Endodermal cell (in vitro differentiated cells): ENCODE measurements at regions not wholly inside any gene's neighbourhood (a gene's known extent, or its start where the extent isn't known, plus 50 kb on each side); places are given as distances from the start of the nearest gene placed in this dataset.

Experiments used
- DNase-seq: peaks from one replicate; pipeline ENCODE4 v3.0.0-alpha.2; 2017
- H3K27ac ChIP-seq: 2 replicates; pipeline ENCODE4 v1.5.1; 2013; ENCODE audit warnings: mild to moderate bottlenecking, low read depth, low read length, moderate library complexity
- H3K27me3 ChIP-seq: 2 replicates; pipeline ENCODE4 v1.6.1; 2013; ENCODE audit warnings: mild to moderate bottlenecking, low read length, moderate library complexity; ENCODE audit not compliant: insufficient read depth, control insufficient read depth, poor library complexity, severe bottlenecking
- H3K36me3 ChIP-seq: 2 replicates; pipeline ENCODE4 v1.7.0; 2013; ENCODE audit warnings: mild to moderate bottlenecking, low read length, moderate library complexity; ENCODE audit not compliant: control insufficient read depth, insufficient read depth
- H3K4me1 ChIP-seq: one replicate; pipeline ENCODE4 v1.7.0; 2013; ENCODE audit warnings: low read length; ENCODE audit not compliant: control insufficient read depth, insufficient read depth
- H3K4me3 ChIP-seq: 2 replicates; pipeline ENCODE4 v1.5.1; 2013; ENCODE audit warnings: mild to moderate bottlenecking, low read length, moderate library complexity
- H3K9ac ChIP-seq: 2 replicates; pipeline ENCODE4 v1.6.1; 2013; ENCODE audit warnings: mild to moderate bottlenecking, low read length, moderate library complexity; ENCODE audit not compliant: poor library complexity, severe bottlenecking; ENCODE audit errors: extremely low read depth
- H3K9me3 ChIP-seq: 2 replicates; pipeline ENCODE4 v1.6.1; 2013; ENCODE audit warnings: mild to moderate bottlenecking, low read length, moderate library complexity; ENCODE audit not compliant: control insufficient read depth
- H3K27ac Mint-ChIP-seq: 2 replicates; pipeline ENCODE4 v1.8.0; 2020; ENCODE audit warnings: mixed read lengths
- H3K27me3 Mint-ChIP-seq: 2 replicates; pipeline ENCODE4 v1.8.0; 2021; ENCODE audit warnings: mild to moderate bottlenecking, mixed read lengths; ENCODE audit not compliant: insufficient read depth
- H3K36me3 Mint-ChIP-seq: 2 replicates; pipeline ENCODE4 v1.8.0; 2020; ENCODE audit warnings: low read depth, mixed read lengths
- H3K4me1 Mint-ChIP-seq: 2 replicates; pipeline ENCODE4 v1.8.0; 2020; ENCODE audit warnings: mixed read lengths
- H3K4me3 Mint-ChIP-seq: 2 replicates; pipeline ENCODE4 v1.8.0; 2020; ENCODE audit warnings: mild to moderate bottlenecking, moderate library complexity, mixed read lengths
- H3K9me3 Mint-ChIP-seq: 2 replicates; pipeline ENCODE4 v1.8.0; 2020; ENCODE audit warnings: mild to moderate bottlenecking, mixed read lengths
- WGBS, 2 experiments: methylation state at CpG; one replicate each; pipeline versions ENCODE4 v1.1.5 to v1.1.7; 2013; ENCODE audit warnings: missing lambda C conversion rate in 2 of 2, mixed read lengths in 1 of 2; ENCODE audit not compliant: insufficient coverage in 1 of 2, insufficient read length in 1 of 2; 5-methylcytosine and 5-hydroxymethylcytosine counted together
- TF ChIP-seq, protein P1 (sequence below): fragments of 200-600 bp; sonication (generic); conservative IDR thresholded peaks from 2 replicates; pipeline ENCODE4 v1.5.0; 2021; ENCODE audit warnings: antibody characterized with exemption, mild to moderate bottlenecking

DNA sequence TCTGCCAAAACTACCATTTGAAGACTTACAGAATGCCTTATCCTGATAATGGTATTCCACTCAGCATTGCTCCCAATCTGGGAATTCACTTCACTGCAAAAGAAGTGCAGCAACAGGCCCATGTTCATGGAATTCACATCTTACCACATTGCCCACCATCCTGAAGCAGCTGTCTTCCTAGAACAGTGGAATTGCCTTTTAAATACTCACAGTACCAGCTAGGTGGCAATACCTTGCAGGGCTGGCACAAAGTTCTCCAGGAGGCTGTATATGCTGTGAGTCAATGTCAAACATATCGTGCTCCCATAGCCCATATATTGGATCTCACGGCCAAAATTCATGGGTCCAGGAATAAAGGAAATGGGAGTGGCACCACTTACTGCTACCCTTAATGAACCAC lies 83.8 kb upstream of the PLEKHG7 start:
- Mint-ChIP-seq H3K36me3 (no peaks in the 10 kb centered on the region), H3K4me3 (no peak overlapping the region), H3K27ac (no peak overlapping the region), H3K27me3 (peaks cover 8% of the 10 kb centered on the region), H3K9me3 (peaks cover 13% of the 10 kb centered on the region), H3K4me1 (no peaks in the 10 kb centered on the region)
- DNase-seq, result no peak
- WGBS, 2 experiments, result 84% methylated on average over 2 of the region's 2 CpGs; no CpG with 5 or more reads in 1 of the 2 experiments
- TF ChIP-seq, protein P1, sequence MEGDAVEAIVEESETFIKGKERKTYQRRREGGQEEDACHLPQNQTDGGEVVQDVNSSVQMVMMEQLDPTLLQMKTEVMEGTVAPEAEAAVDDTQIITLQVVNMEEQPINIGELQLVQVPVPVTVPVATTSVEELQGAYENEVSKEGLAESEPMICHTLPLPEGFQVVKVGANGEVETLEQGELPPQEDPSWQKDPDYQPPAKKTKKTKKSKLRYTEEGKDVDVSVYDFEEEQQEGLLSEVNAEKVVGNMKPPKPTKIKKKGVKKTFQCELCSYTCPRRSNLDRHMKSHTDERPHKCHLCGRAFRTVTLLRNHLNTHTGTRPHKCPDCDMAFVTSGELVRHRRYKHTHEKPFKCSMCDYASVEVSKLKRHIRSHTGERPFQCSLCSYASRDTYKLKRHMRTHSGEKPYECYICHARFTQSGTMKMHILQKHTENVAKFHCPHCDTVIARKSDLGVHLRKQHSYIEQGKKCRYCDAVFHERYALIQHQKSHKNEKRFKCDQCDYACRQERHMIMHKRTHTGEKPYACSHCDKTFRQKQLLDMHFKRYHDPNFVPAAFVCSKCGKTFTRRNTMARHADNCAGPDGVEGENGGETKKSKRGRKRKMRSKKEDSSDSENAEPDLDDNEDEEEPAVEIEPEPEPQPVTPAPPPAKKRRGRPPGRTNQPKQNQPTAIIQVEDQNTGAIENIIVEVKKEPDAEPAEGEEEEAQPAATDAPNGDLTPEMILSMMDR, result no peak
- Histone ChIP-seq H3K36me3 (no peaks in the 10 kb centered on the region), H3K27ac (no peak overlapping the region), H3K9me3 (peaks cover 32% of the 10 kb centered on the region), H3K27me3 (peaks cover 6% of the 10 kb centered on the region), H3K4me3 (no peak overlapping the region), H3K9ac (no peak overlapping the region), H3K4me1 (no peaks in the 10 kb centered on the region)

DNA sequence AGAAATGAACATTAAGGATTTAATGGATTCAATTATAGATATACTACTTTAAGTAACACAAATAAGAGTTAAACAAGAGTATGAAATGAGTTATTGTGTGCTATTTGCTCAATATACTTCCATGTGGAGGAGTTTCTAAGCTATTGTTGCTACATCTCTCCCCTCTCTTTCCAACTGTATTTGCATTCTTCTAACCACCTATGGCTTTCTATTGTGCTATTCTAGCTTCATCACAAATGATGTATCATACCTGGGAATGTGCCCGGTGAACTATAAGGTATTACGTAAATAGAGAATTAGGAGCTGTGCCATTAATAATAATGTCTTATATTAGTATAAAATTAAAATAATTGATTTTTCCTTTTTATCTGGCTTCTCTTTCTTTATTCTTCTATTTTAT lies 87.1 kb upstream of the PLEKHG7 start:
- H3K4me3 ChIP-seq, result no peak overlapping the region
- DNase-seq, result no peak
- H3K9ac ChIP-seq, result no peak overlapping the region
- peaks cover 4% of the 10 kb centered on the region for H3K9me3 ChIP-seq
- no peaks in the 10 kb centered on the region for H3K4me1 Mint-ChIP-seq
- TF ChIP-seq, protein P1, result no peak
- H3K27me3 ChIP-seq, result peaks cover 6% of the 10 kb centered on the region
- WGBS, 2 experiments, result 100% methylated on average over 1 of the region's 2 CpGs; no CpG with 5 or more reads in 1 of the 2 experiments
- no peaks in the 10 kb centered on the region for H3K36me3 Mint-ChIP-seq
- no peak overlapping the region for H3K4me3 Mint-ChIP-seq
- H3K4me1 ChIP-seq, result no peaks in the 10 kb centered on the region
- peaks cover 8% of the 10 kb centered on the region for H3K27me3 Mint-ChIP-seq
- no peaks in the 10 kb centered on the region for H3K9me3 Mint-ChIP-seq
- H3K27ac Mint-ChIP-seq, result no peak overlapping the region
- no peak overlapping the region for H3K27ac ChIP-seq
- H3K36me3 ChIP-seq, result no peaks in the 10 kb centered on the region

DNA sequence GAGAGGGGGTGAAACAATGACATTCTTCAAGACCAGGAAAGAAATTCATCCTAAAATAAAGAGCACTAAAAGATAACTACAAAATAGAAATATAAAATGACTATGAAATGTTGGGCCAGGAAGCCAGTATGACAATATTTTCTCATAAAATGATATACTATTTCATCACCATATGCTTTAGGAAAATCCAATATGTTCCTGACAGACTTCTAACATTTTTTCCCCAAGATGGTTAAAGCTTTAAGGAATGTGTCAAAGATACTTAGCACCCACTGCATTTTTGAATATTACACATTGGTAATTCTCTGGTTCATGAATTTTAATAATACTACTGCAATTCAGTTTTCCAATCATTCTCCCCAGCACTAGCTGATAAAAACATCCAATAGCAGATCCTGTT lies 87.7 kb upstream of the PLEKHG7 start:
- Histone ChIP-seq H3K9me3 (no peaks in the 10 kb centered on the region), H3K4me1 (no peaks in the 10 kb centered on the region), H3K27ac (no peak overlapping the region), H3K4me3 (no peak overlapping the region), H3K9ac (no peak overlapping the region), H3K27me3 (peaks cover 6% of the 10 kb centered on the region), H3K36me3 (no peaks in the 10 kb centered on the region)
- H3K4me1 Mint-ChIP-seq, result no peaks in the 10 kb centered on the region
- DNase-seq, result no peak
- H3K27ac Mint-ChIP-seq, result no peak overlapping the region
- H3K27me3 Mint-ChIP-seq, result peaks cover 8% of the 10 kb centered on the region
- no peak overlapping the region for H3K4me3 Mint-ChIP-seq
- H3K9me3 Mint-ChIP-seq, result no peaks in the 10 kb centered on the region
- H3K36me3 Mint-ChIP-seq, result no peaks in the 10 kb centered on the region
- TF ChIP-seq, protein P1, result no peak
